MM.1S (cell line): ENCODE measurements at regions not wholly inside any gene's neighbourhood (a gene's known extent, or its start where the extent isn't known, plus 50 kb on each side); places are given as distances from the start of the nearest gene placed in this dataset.

Experiments
- DNase-seq: peaks from one replicate; pipeline ENCODE4 v3.0.0-alpha.2; 2015
- H2AFZ ChIP-seq: fragments of 300-600 bp; sonication (generic); 2 replicates; pipeline ENCODE4 v1.6.0; 2016; ENCODE audit warnings: antibody characterized with exemption, low read length
- H3F3A ChIP-seq: fragments of 300-600 bp; sonication (generic); 2 replicates; pipeline ENCODE4 v1.6.1; 2016; ENCODE audit warnings: mild to moderate bottlenecking, antibody characterized with exemption, low read length, moderate library complexity, mixed read lengths; ENCODE audit not compliant: insufficient read depth
- H3K27ac ChIP-seq: fragments of 300-600 bp; sonication (generic); 2 replicates; pipeline ENCODE4 v1.5.1; 2016; ENCODE audit warnings: mild to moderate bottlenecking, low read length
- H3K27me3 ChIP-seq: fragments of 300-600 bp; sonication (generic); replicated peaks from 2 replicates; pipeline ENCODE4 v1.6.0; 2016; ENCODE audit warnings: low read length; ENCODE audit not compliant: insufficient read depth
- H3K36me3 ChIP-seq: fragments of 300-600 bp; sonication (generic); replicated peaks from 2 replicates; pipeline ENCODE4 v1.6.1; 2016; ENCODE audit warnings: mild to moderate bottlenecking, low read length, mixed read lengths; ENCODE audit not compliant: insufficient read depth
- H3K4me1 ChIP-seq: fragments of 300-600 bp; sonication (generic); 2 replicates; pipeline ENCODE4 v1.6.1; 2016; ENCODE audit warnings: low read length, mixed read lengths
- H3K4me2 ChIP-seq: fragments of 300-600 bp; sonication (generic); 2 replicates; pipeline ENCODE4 v1.6.0; 2016; ENCODE audit warnings: low read depth, low read length
- H3K4me3 ChIP-seq: fragments of 300-600 bp; sonication (generic); 2 replicates; pipeline ENCODE4 v1.5.1; 2016; ENCODE audit warnings: low read length, mixed read lengths
- H3K79me2 ChIP-seq: fragments of 300-600 bp; sonication (generic); 2 replicates; pipeline ENCODE4 v1.6.1; 2016; ENCODE audit warnings: mixed run types, low read length, mixed read lengths
- H3K9ac ChIP-seq: fragments of 300-600 bp; sonication (generic); 2 replicates; pipeline ENCODE4 v1.6.1; 2016; ENCODE audit warnings: low read length, mixed read lengths
- H3K9me2 ChIP-seq: fragments of 300-600 bp; sonication (generic); replicated peaks from 2 replicates; pipeline ENCODE4 v1.6.1; 2016; ENCODE audit warnings: mild to moderate bottlenecking, low read length, mixed read lengths; ENCODE audit not compliant: insufficient read depth
- H3K9me3 ChIP-seq: fragments of 300-600 bp; sonication (generic); replicated peaks from 2 replicates; pipeline ENCODE4 v1.6.1; 2016; ENCODE audit warnings: mild to moderate bottlenecking, low read length, mixed read lengths; ENCODE audit not compliant: insufficient read depth
- H4K20me1 ChIP-seq: fragments of 300-600 bp; sonication (generic); 2 replicates; pipeline ENCODE4 v1.6.1; 2016; ENCODE audit warnings: mild to moderate bottlenecking, low read length, moderate library complexity, mixed read lengths; ENCODE audit not compliant: insufficient read depth
- EZH2 ChIP-seq: fragments of 300-600 bp; sonication (generic); optimal IDR thresholded peaks from 2 replicates; pipeline ENCODE3; 2017; ENCODE audit warnings: low read depth, mild to moderate bottlenecking, antibody characterized with exemption, low read length, mixed read lengths
- EZH2phosphoT487 ChIP-seq: fragments of 300-600 bp; sonication (generic); IDR thresholded peaks from 2 replicates; pipeline ENCODE4 v1.6.1; 2018; ENCODE audit warnings: antibody characterized with exemption, low read length
- TF ChIP-seq, protein P1 (sequence below): fragments of 300-600 bp; sonication (generic); IDR thresholded peaks from 2 replicates; pipeline ENCODE4 v1.5.1; 2016; ENCODE audit warnings: antibody characterized with exemption, low read length, mixed read lengths

DNA sequence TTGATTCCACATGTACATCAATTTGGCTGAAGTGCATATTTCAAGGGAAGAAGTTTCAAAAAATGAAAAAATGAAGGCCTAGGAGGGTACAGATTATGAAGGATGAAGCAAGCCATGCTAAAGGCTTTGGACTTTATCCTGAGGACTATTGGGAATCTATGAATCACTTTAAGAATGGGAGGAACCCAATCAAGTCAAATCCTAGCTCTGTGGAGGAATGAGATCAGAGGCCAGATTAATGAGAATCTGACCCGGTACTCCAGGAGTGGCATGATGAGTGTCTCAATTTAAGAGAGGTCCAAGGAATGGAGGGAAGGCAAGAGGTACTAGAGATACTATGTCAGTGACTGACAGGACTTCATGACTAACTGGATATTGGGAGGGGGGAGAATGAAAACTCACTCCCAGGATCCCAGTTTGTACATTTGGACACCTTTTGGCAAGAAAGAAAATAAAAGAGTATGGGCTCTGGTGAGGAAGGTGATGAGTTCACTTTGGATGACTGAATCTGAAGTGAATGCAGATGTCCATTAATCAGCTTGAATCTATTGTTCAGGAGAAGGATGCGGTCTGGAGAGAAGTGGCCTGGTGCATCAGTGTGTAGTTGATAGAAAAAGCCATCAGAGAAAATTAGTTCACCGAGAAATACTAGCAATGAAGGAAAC is 349.0 kb downstream of the EFNB2 start:
- Histone ChIP-seq H3K9me3 (no peaks in the 10 kb centered on the region), H3K4me2 (no peak overlapping the region), H3K27ac (no peak overlapping the region), H3K9ac (no peak overlapping the region), H3K36me3 (no peaks in the 10 kb centered on the region), H3K4me3 (no peak overlapping the region), H3K27me3 (no peaks in the 10 kb centered on the region), H3F3A (no peaks in the 10 kb centered on the region), H2AFZ (no peak overlapping the region), H3K9me2 (no peaks in the 10 kb centered on the region), H3K4me1 (no peaks in the 10 kb centered on the region), H4K20me1 (no peaks in the 10 kb centered on the region), H3K79me2 (no peaks in the 10 kb centered on the region)
- TF ChIP-seq EZH2phosphoT487 (no peak), EZH2 (no peak)
- TF ChIP-seq, protein P1, sequence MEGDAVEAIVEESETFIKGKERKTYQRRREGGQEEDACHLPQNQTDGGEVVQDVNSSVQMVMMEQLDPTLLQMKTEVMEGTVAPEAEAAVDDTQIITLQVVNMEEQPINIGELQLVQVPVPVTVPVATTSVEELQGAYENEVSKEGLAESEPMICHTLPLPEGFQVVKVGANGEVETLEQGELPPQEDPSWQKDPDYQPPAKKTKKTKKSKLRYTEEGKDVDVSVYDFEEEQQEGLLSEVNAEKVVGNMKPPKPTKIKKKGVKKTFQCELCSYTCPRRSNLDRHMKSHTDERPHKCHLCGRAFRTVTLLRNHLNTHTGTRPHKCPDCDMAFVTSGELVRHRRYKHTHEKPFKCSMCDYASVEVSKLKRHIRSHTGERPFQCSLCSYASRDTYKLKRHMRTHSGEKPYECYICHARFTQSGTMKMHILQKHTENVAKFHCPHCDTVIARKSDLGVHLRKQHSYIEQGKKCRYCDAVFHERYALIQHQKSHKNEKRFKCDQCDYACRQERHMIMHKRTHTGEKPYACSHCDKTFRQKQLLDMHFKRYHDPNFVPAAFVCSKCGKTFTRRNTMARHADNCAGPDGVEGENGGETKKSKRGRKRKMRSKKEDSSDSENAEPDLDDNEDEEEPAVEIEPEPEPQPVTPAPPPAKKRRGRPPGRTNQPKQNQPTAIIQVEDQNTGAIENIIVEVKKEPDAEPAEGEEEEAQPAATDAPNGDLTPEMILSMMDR = no peak
- no peak for DNase-seq

DNA sequence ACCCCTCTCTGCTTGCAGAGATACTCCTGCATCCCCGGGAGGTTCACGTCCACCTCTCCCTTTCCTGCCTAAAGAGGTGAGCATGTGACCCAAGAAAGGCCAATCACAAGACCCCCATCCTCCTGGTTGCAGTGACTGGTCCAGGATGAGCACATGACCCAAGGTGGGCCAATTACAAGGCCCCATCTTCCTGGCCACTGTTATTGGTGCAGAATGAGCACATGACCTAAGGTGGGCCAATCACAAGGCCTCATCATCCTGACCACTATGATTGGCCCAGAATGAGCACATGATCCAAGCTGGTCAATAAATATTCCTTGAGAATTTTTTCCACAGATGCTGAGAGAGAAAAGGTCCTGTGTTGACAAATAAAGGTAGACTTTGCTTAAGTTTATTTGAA is 350.7 kb downstream of the EFNB2 start:
- Histone ChIP-seq H3K4me1 (no peaks in the 10 kb centered on the region), H3K4me3 (no peak overlapping the region), H3F3A (no peaks in the 10 kb centered on the region), H3K9me2 (no peaks in the 10 kb centered on the region), H2AFZ (no peak overlapping the region), H3K4me2 (no peak overlapping the region), H3K79me2 (no peaks in the 10 kb centered on the region), H3K9me3 (no peaks in the 10 kb centered on the region), H3K9ac (no peak overlapping the region), H3K27ac (no peak overlapping the region), H4K20me1 (no peaks in the 10 kb centered on the region), H3K36me3 (no peaks in the 10 kb centered on the region), H3K27me3 (no peaks in the 10 kb centered on the region)
- no peak for DNase-seq
- TF ChIP-seq EZH2 (no peak), EZH2phosphoT487 (no peak)
- TF ChIP-seq, protein P1 = no peak

DNA sequence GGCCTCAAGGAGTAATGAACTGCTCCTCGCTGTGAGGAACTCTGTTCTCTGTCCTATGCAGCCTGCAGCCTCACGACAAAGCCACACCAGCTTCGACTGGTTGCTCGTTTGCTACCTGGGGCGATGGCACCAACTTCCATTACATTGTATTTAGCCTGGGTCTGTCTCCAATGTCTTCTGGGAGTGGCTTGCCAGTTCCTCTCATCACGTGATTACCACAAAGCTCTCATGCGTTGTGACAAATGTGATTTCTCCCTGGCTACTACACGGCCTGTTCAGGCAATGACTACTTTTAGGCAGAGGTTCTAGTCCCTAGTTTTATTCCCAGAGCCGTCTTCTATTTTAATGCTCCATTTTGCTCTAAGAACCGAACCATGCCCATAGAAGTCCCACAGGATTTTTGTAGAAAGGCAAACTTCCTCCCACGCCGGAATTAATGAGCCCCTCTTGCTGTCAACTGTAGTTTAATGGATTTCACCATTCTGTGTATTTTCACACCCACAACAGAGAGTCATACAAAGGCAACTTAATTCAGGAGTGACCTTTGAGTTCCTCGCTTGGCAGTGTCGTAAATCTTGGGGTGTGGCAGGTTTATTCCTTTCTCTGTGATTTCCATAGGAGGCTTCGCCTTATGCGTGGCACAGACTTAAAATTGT is 351.9 kb downstream of the EFNB2 start:
- no peak overlapping the region for H3K4me2 ChIP-seq
- H3K9me2 ChIP-seq = no peaks in the 10 kb centered on the region
- H3K4me1 ChIP-seq = no peaks in the 10 kb centered on the region
- no peak for DNase-seq
- H3K4me3 ChIP-seq = no peak overlapping the region
- TF ChIP-seq, protein P1 = no peak
- no peak for TF ChIP-seq EZH2phosphoT487
- no peak for TF ChIP-seq EZH2
- no peaks in the 10 kb centered on the region for H4K20me1 ChIP-seq
- no peaks in the 10 kb centered on the region for H3K79me2 ChIP-seq
- H3K9ac ChIP-seq = no peak overlapping the region
- H3K27me3 ChIP-seq = no peaks in the 10 kb centered on the region
- H3F3A ChIP-seq = no peaks in the 10 kb centered on the region
- no peaks in the 10 kb centered on the region for H3K9me3 ChIP-seq
- no peaks in the 10 kb centered on the region for H3K36me3 ChIP-seq
- H2AFZ ChIP-seq = no peak overlapping the region
- no peak overlapping the region for H3K27ac ChIP-seq
